ENCODE measurements at regions not wholly inside any gene's neighbourhood (a gene's known extent, or its start where the extent isn't known, plus 50 kb on each side); places are given as distances from the start of the nearest gene placed in this dataset.
A peak's percentile ranks its signal among the peaks of the same experiment; 100 is the strongest.

DNA sequence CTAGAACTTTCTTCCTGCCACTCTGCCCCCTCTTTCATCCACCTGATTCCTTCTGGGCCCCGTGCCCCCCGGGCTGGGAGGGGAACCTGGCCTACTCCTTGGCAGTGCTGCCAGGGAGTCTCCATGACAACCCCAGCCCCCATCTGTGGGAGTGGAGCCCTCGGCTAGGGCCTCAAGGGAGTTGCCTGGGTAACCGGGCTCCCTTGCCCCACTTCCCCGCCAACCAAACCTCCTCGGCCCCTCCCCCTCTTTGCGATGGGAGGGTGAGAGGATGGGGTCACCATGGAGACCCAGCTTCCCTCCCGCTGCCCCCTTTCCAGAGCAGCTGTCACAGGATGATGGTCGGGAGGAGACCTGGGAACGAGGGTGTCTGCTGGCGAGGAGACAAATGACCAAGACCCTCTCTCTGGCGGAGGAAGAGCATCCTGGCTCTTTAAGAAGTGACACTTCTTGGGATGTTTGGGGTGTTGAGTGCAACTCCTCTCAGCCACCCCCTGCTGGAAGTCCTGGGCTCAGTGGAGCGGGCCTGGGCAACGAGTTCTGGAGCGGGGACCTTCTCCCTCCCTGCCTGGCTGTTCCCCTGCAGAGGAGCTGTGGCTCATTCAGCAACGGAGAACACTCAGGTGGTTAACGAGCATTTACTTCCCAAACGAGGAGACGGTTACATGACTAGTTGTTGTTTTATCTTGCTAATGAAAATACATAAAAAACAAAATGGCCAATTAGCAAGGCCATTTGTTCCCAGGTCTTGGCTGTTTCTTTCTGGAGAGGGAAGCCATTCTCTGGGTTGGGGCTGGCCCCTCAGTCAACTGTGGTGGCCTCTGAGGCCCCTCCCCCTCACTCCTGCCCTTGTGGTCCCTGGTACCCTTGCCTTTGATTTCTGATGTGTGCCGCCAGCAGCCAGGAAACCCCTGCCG is 82.8 kb downstream of the UBIAD1 start:
- Mint-ChIP-seq H3K36me3 (ENCODE audit: low read depth) (peaks cover 4% of the 10 kb centered on the region; the same call in 1 of the 2 replicates), H3K27ac (no peak overlapping the region), H3K4me1 (ENCODE audit: low read depth) (no peaks in the 10 kb centered on the region), H3K27me3 (ENCODE audit: insufficient read depth) (peaks cover 43% of the 10 kb centered on the region), H3K9me3 (peaks cover 18% of the 10 kb centered on the region; the same call in 1 of the 2 replicates), H3K4me3 (no peak overlapping the region)
- TF ChIP-seq, protein P1, sequence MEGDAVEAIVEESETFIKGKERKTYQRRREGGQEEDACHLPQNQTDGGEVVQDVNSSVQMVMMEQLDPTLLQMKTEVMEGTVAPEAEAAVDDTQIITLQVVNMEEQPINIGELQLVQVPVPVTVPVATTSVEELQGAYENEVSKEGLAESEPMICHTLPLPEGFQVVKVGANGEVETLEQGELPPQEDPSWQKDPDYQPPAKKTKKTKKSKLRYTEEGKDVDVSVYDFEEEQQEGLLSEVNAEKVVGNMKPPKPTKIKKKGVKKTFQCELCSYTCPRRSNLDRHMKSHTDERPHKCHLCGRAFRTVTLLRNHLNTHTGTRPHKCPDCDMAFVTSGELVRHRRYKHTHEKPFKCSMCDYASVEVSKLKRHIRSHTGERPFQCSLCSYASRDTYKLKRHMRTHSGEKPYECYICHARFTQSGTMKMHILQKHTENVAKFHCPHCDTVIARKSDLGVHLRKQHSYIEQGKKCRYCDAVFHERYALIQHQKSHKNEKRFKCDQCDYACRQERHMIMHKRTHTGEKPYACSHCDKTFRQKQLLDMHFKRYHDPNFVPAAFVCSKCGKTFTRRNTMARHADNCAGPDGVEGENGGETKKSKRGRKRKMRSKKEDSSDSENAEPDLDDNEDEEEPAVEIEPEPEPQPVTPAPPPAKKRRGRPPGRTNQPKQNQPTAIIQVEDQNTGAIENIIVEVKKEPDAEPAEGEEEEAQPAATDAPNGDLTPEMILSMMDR (IDR thresholded peaks at IDR 0.05): no peak
- DNase-seq: no peak

DNA sequence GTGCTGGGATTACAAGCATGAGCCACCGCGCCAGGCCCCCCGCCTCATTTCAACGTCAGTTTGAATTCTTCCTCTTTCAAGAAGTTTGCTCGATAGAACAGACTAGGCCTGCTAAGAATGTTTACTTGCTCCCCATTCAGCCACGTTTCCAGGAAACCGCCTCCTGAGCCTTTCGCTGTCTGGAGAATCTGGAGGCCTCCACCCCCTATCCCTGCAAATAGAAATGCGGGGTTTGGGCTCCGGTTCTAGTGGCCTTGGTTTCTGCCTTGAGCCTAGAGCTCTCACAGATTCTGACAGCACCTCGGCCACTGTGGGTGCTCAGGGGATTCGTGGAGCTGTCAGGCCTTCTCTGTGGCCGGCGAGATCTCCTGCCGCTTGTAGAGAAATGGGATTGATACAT is 84.3 kb downstream of the UBIAD1 start:
- H3K36me3 Mint-ChIP-seq (ENCODE audit: low read depth): no peaks in the 10 kb centered on the region
- no peak overlapping the region for H3K4me3 Mint-ChIP-seq
- no peaks in the 10 kb centered on the region; the same call in 1 of the 2 replicates for H3K4me1 Mint-ChIP-seq (ENCODE audit: low read depth)
- peaks cover 46% of the 10 kb centered on the region for H3K27me3 Mint-ChIP-seq (ENCODE audit: insufficient read depth)
- TF ChIP-seq, protein P1 (IDR thresholded peaks at IDR 0.05): no peak
- H3K9me3 Mint-ChIP-seq: peaks cover 8% of the 10 kb centered on the region; the same call in 1 of the 2 replicates
- no peak overlapping the region for H3K27ac Mint-ChIP-seq
- no peak for DNase-seq

DNA sequence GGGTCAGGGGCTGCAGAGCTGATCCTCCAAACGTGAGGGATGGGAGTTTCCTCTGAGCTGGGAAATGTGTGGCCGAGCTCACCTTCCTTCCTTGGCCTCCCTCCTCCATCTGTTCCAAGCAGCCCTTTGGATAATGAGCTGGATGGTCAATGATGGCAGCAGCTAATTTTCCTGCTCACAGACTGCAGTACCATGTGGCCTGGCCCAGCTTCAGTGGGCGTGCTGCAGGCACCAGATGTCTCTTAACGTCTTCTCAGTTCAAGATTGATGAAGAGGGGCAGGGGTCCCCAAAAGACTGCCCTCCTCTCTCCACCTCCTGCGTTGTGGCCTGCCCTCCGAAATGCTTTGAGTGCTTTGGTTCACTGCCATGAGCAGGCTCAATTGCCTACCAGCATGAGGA is 86.0 kb downstream of the UBIAD1 start:
- Mint-ChIP-seq H3K36me3 (ENCODE audit: low read depth) (no peaks in the 10 kb centered on the region), H3K4me1 (ENCODE audit: low read depth) (no peaks in the 10 kb centered on the region; the same call in 1 of the 2 replicates), H3K27me3 (ENCODE audit: insufficient read depth) (peaks cover 50% of the 10 kb centered on the region), H3K4me3 (no peak overlapping the region), H3K9me3 (peaks cover 8% of the 10 kb centered on the region; the same call in 1 of the 2 replicates), H3K27ac (no peak overlapping the region)
- DNase-seq: no peak
- TF ChIP-seq, protein P1 (IDR thresholded peaks at IDR 0.05): no peak

DNA sequence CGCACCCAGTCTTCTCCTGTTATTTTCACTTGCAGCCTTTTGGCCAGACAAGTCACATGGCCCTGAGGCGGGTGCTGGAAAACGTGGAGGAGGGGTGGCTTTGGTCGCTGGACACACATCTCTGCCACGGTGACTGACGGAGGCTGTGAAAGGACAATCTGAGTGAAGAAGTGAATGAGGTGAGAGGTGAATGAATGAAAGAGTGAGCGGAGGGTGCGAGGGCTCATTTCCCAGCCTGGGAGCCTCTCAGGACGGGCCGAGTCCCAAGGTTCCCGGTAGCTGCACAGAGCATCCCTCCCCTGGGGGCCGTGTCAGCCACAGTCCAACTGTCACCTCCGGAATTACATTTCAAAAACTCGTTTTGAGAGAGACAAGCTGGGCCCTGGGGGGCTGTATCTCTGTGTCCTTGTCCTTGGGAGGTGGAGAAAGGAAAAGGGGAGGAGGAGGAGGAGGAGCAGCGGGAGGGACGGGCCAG is 89.6 kb downstream of the UBIAD1 start:
- H3K4me3 Mint-ChIP-seq: peak overlapping the region; percentile 24; the same call in 1 of the 2 replicates
- no peak overlapping the region for H3K27ac Mint-ChIP-seq
- H3K27me3 Mint-ChIP-seq (ENCODE audit: insufficient read depth): peaks cover 38% of the 10 kb centered on the region
- no peak for DNase-seq
- H3K4me1 Mint-ChIP-seq (ENCODE audit: low read depth): no peaks in the 10 kb centered on the region; the same call in 1 of the 2 replicates
- TF ChIP-seq, protein P1 (IDR thresholded peaks at IDR 0.05): no peak
- no peaks in the 10 kb centered on the region; the same call in 1 of the 2 replicates for H3K36me3 Mint-ChIP-seq (ENCODE audit: low read depth)
- H3K9me3 Mint-ChIP-seq: no peaks in the 10 kb centered on the region

- H3K27ac Mint-ChIP-seq: no peak overlapping the region
- H3K9me3 Mint-ChIP-seq: no peaks in the 10 kb centered on the region
- no peaks in the 10 kb centered on the region; the same call in 1 of the 2 replicates for H3K36me3 Mint-ChIP-seq (ENCODE audit: low read depth)
- TF ChIP-seq, protein P1 (IDR thresholded peaks at IDR 0.05): peak; percentile 48
- peaks cover 22% of the 10 kb centered on the region for H3K27me3 Mint-ChIP-seq (ENCODE audit: insufficient read depth)
- no peaks in the 10 kb centered on the region; the same call in 1 of the 2 replicates for H3K4me1 Mint-ChIP-seq (ENCODE audit: low read depth)
- no peak for DNase-seq
- H3K4me3 Mint-ChIP-seq: no peak overlapping the region
Observed at GRCh38 chr1:11364170-11364569, 91.2 kb downstream of the UBIAD1 start.

Data from HFFc6 (cell line).